ENCODE measurements at regions not wholly inside any gene's neighbourhood (a gene's known extent, or its start where the extent isn't known, plus 50 kb on each side); places are given as distances from the start of the nearest gene placed in this dataset.
"Not testable (repeated sequence)": the region's sequence is repeated elsewhere in the genome, so short reads cannot be mapped to it uniquely, and the experiment has no call there.

GRCh38 chr11:101292661-101293240, 163.1 kb upstream of the PGR start:
- DNase-seq: no peak

- no peak for DNase-seq
Measured at GRCh38 chr11:101291279-101291678, 161.7 kb upstream of the PGR start.

GRCh38 chr11:101288392-101288791, 158.8 kb upstream of the PGR start:
- no peak for DNase-seq

- no peak for DNase-seq
Measured at GRCh38 chr11:101279728-101280127, 150.1 kb upstream of the PGR start.

- no peak for DNase-seq
Measured at GRCh38 chr11:101278286-101278685, 148.7 kb upstream of the PGR start.

GRCh38 chr11:101277036-101277435, 147.4 kb upstream of the PGR start:
- DNase-seq: no peak

GRCh38 chr11:101269990-101270660, 140.5 kb upstream of the PGR start:
- DNase-seq: no peak

GRCh38 chr11:101269390-101269789, 139.8 kb upstream of the PGR start:
- no peak for DNase-seq

- DNase-seq: no peak
Measured at GRCh38 chr11:101267654-101268053, 138.0 kb upstream of the PGR start.

- DNase-seq: no peak
Measured at GRCh38 chr11:101264306-101264705, 134.7 kb upstream of the PGR start.

- DNase-seq: no peak
Measured at GRCh38 chr11:101262995-101263394, 133.4 kb upstream of the PGR start.

GRCh38 chr11:101262258-101262657, 132.6 kb upstream of the PGR start:
- no peak for DNase-seq

- no peak for DNase-seq
Measured at GRCh38 chr11:101255036-101255435, 125.4 kb upstream of the PGR start.

GRCh38 chr11:101254037-101254436, 124.4 kb upstream of the PGR start:
- DNase-seq: no peak

GRCh38 chr11:101245635-101246034, 116.0 kb upstream of the PGR start:
- DNase-seq: not testable (repeated sequence)

- not testable (repeated sequence) for DNase-seq
Measured at GRCh38 chr11:101245081-101245480, 115.5 kb upstream of the PGR start.

- DNase-seq: peak; percentile 11
Measured at GRCh38 chr11:101241160-101241795, 111.7 kb upstream of the PGR start.

GRCh38 chr11:101231207-101231834, 101.7 kb upstream of the PGR start:
- peak; percentile 4 for DNase-seq

GRCh38 chr11:101226617-101227016, 97.0 kb upstream of the PGR start:
- no peak for DNase-seq

- DNase-seq: no peak
Measured at GRCh38 chr11:101224221-101224620, 94.6 kb upstream of the PGR start.

GRCh38 chr11:101218091-101218490, 88.5 kb upstream of the PGR start:
- DNase-seq: not testable (repeated sequence)

GRCh38 chr11:101216091-101216490, 86.5 kb upstream of the PGR start:
- not testable (repeated sequence) for DNase-seq

GRCh38 chr11:101215069-101215468, 85.5 kb upstream of the PGR start:
- DNase-seq: no peak

All from activated gamma-delta T cell (primary cell).